Renal cortex interstitium (tissue), 11 donors: ENCODE measurements at regions not wholly inside any gene's neighbourhood (a gene's known extent, or its start where the extent isn't known, plus 50 kb on each side); places are given as distances from the start of the nearest gene placed in this dataset.

Experiments used
- DNase-seq, 11 donors: peaks; one replicate each; pipeline ENCODE4 v3.0.0-alpha.2; 2013; ENCODE audit warnings: low read depth in 9 of 11, low spot score in 4 of 11; ENCODE audit errors: extremely low read depth in 1 of 11

DNA sequence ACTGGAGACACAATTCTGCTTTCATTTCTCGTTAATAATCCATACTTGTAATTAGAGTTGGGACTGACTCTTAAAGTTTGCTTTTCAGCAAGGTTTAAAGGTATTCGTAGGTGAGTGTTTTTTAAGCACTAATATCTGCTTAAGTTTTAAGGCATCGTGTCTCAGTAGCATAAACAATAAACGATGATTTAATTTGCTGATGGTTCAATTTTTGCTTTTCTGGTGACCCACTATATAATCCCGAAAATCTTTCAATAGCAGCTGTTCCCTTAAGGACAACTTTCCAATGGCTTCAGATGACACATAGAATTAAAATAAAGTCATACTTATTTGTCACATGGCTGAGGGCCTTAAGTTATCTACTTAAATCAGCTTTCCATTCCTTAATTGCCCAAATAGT lies 859.5 kb upstream of the SOX11 start:
- no peak for DNase-seq

DNA sequence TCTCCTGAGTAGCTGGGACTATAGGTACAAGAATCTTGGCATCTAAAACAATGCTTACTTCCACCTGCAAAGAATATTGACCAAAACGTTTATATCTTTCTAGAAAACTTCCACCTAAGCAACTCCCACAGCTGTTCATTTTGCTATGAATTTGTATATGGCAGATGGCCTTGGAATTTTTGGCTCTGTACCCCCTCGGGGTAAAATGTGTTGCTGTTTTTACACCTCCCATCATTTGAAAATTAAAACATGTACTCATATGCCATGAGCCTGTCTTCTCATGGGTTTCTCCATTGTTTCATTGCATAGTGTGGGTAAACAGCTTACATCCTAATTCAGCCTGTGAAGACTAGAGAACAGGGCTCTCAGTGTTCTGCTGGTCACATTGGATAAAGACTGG lies 853.6 kb upstream of the SOX11 start:
- no peak for DNase-seq

DNA sequence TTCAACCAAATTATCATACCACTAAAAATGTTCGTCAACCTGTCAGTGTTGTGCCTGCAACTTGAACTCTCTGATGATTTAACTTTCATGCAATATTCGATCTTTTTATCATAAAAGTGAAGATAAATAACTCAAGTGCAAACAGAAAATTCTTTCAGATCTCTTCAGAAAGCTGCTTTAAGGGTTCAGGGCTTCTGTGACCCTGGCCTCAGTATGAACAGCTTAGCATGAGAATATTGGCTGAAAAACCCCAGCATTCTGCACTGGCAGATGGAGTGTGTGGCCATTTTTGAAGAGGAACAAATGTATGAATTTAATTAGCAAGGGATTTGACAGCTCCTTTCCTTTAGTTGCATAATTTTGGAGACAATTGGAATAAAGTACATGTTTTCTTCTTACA lies 851.4 kb upstream of the SOX11 start:
- peak in 10 of 11 donors; percentile 29 to 69 (median 42) for DNase-seq

GRCh38 chr2:4844881-4845280 lies 847.3 kb upstream of the SOX11 start:
- peak in 7 of 11 donors; percentile 9 to 42 (median 29) for DNase-seq

DNA sequence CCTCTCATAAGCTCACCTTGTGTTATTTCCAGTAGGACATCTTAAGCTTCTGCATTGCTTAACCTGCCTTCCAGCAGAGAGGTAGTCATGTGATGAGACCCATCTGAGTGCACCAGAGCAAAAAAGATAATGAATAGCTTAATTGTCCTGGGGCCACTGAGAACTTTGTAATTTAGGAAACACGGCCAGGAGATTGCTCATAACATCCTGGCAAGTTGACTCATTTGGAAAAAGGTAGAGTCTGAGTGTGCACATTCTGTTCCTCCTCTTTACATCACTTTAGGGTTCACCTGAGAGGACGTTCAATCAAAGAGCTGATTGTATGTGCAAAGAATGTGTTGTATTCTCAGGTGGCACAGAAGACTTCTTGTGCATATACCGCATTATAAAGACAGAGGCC lies 830.2 kb upstream of the SOX11 start:
- no peak for DNase-seq

GRCh38 chr2:4866198-4866597 lies 826.0 kb upstream of the SOX11 start:
- no peak for DNase-seq

DNA sequence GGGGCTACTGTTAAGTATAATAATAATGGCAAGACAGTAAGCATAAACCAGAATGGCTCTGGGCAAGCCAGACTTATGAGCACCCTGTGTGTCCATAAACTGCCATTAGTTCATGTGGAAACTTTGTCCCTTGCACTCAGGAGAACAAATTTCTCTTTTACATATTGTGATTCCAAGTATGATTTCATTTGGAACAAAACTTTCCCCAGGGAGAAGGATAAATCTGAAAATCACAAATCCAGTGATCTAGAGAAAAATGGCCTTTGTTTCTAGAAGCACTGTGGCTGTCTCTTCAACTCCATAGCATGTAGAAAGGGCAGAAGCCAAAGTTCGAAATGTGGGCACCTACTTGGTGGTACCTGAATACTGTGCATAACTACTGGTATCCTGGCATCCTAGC lies 823.7 kb upstream of the SOX11 start:
- no peak for DNase-seq

DNA sequence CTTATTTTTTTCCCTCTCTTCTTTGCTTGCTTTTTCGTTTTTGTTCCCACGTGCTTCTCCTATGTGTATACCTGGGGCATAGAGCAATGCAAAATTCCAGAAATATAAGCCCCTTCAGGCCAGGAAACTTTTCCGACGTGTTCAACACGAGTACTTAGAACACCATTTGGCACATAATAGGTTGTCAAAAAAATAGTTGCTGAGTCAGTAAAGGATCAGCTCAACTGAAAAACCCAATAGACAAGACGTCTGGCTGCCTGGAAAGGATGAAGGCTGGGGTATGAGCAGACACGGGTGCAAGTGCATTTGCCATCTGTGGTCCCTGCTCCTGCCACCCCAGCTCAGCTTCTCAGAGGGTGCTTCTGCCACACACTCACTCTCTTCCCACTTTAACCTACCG lies 823.0 kb upstream of the SOX11 start:
- DNase-seq: no peak

- DNase-seq: no peak
Observed at GRCh38 chr2:4873364-4873763, 818.8 kb upstream of the SOX11 start.

DNA sequence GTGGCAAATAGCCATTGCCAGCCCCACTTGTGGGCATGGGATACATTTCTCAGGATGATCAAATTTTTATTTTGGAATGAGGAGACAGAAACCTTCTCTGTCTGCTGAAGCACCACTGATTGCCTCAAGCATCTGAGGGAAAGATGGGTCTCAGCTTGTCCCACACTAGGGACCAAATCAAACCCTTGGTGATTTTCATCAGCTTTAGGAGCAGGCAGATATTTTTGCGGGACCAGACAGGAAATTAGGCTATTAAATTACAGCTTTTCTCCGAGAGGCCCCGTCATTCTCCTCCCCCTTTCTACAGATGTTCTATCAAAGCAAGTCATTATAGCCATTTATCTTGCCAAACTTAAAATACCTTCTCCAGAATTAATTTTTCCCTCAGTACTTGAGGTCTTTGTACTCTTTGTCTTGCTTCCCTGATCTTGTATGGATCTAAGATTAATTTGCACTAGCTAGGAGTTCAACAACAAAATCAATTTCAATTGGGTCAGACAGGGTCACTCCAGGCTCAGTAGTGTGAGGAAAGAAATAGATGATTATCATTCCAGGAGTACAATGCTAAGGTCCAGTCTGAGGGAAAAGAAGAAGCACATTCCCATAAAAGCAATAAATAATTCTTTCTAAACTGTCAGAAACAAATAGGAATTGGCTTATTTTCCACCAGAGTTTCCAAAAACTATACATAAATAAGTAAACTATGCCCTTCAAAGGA lies 818.1 kb upstream of the SOX11 start:
- no peak for DNase-seq

DNA sequence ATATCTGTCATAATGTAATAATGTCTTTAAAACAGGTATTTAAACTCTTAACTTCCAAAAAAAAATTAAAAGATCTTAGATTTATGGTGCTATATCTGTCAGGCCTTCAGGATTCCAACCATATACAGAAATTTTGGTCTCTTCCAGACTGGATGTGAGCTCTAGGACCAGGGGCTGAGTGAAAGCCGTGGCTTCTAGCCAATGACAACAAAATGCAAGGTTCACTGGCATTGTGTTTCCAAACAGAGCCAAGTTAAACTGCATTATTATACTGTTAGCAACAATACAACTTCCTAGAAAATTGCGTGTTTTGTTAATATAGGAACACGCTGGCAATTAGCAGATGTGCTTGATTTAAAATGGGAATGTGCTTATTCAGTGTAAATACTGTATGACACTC lies 809.8 kb upstream of the SOX11 start:
- peak in 4 of 11 donors; percentile 9 to 33 (median 17) for DNase-seq

DNA sequence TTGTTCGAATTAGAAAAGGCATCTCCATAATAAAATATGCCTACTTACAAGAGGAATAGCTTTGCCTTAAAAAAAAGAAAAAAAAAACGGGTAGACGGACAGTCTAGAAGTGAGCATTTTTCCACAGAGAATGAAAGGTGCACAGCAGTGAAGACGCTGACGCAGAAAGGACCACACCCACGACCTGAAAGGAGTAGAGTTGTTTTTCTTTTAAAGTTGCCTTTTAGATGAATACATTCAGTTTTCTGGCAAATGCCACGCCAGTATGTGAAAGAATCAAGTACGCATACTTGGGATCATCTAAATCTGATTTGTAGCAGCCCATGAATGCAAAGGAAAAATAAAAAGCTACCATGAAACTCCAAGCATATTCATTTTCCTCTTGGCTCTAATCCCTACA lies 809.2 kb upstream of the SOX11 start:
- no peak for DNase-seq

DNA sequence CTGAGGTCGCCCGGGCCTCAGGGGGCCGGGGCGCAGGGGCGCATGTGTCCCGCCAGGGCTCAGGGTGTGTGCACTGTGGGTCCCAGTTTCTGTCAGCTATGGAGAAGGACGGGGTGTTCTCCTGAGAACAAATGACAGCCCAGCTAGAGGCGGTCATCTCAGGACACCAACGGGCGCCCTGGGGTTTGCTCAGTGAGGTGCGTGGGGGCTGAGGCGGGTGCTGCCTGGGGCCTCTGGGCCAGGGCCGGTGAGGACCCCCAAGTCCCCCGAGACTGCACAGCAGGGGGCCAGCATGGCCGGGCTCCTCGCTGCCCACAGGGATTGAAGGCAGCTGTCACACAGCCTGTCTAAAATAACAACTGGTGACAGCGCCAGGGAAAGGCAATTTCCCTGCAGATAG lies 808.8 kb upstream of the SOX11 start:
- no peak for DNase-seq

- no peak for DNase-seq
Observed at GRCh38 chr2:4884117-4884571, 808.0 kb upstream of the SOX11 start.

GRCh38 chr2:4891394-4891793 lies 800.8 kb upstream of the SOX11 start:
- DNase-seq: no peak

- peak in 6 of 11 donors; percentile 11 to 47 (median 20) for DNase-seq
Observed at GRCh38 chr2:4895371-4895770, 796.8 kb upstream of the SOX11 start.

- no peak for DNase-seq
Observed at GRCh38 chr2:4898706-4899105, 793.5 kb upstream of the SOX11 start.

GRCh38 chr2:4900242-4900641 lies 791.9 kb upstream of the SOX11 start:
- DNase-seq: no peak

GRCh38 chr2:4900861-4901770 lies 791.1 kb upstream of the SOX11 start:
- no peak for DNase-seq

DNA sequence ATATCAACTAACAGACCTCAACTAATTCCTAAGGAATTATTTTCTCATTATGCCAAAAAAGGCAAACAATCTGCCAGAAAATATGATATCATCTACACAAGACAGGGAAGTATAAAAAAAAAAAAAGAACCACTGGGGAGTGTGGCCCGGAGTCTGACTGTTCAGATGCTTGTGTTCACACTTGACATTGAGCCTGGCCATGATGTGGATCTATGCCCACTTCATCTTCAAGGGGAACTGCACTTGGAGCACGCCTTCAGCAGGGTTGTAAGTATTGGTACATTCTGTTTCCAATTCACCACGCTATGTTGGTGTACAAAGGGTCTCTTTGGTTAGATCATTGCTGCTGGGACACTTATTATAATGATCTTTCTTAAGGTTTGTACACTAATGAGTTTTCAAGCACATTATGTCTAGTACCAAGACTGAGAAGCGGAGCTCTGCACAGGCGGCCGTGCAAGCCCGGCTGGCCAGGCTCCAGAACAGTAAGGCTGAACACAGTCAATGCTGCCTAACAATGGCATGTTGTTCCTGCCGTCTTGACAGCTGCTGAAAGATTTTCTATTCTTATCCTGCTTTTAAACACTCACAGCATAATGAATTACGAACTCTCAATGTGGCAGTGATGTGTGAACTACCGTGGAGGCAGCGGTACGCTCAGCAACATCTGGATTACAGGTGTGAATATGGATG lies 788.4 kb upstream of the SOX11 start:
- DNase-seq: no peak
